Hematopoietic multipotent progenitor cell treated with erythropoietin and hydrocortisone succinate and interleukin-3 and kit ligand, for 6 days (in vitro differentiated cells): ENCODE measurements at regions not wholly inside any gene's neighbourhood (a gene's known extent, or its start where the extent isn't known, plus 50 kb on each side); places are given as distances from the start of the nearest gene placed in this dataset.
A peak's percentile ranks its signal among the peaks of the same experiment; 100 is the strongest.

Source experiments
- DNase-seq: peaks from one replicate; pipeline ENCODE4 v3.0.0-alpha.2; 2015

DNA sequence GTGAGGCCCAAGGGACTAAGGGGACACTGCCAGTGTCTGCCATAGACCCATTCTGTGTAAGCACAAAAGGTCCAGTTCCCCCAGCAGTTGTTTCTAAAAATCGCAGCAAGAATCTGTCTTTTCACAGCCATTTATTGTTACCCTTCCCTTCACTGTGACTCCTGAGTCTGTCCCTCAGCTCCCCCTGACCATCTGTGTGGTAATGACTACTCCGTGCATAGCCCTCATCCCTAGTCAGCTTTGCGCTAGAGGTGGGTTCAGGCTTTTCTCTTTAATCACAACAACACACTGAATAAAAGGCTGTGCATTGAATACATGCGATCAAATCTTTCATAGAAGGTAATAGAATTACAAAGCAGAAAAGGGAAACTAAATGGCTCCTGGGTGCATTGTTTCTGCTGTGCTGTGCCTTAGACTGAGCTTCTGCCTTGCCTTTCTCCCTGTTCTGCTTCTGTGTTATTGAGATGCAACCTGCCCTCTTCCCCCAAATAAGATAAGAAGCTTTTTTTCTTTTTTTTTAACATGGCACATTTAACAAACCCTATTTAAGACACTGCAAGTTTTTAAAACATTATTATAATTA lies 836.0 kb upstream of the CDH2 start:
- no peak for DNase-seq

DNA sequence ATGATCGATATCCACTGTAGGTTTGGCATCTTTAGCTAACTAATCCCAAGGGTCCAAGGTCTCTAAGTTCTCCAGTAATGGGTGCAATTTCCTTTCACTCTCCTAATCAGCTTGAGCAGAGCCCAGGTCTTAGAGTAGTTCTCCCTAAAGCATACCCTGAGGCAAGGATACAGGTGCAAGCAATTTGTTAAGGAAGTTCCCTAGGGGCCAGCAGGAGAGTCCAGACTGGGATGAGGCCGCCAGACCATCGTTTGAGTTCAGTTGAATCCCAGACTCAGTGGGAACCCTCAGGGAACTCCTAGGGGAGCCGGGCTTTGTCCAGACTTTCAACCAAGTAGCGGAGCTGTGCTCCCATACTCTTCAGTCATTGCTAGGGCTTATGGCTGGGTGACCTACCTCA lies 835.4 kb upstream of the CDH2 start:
- no peak for DNase-seq

DNA sequence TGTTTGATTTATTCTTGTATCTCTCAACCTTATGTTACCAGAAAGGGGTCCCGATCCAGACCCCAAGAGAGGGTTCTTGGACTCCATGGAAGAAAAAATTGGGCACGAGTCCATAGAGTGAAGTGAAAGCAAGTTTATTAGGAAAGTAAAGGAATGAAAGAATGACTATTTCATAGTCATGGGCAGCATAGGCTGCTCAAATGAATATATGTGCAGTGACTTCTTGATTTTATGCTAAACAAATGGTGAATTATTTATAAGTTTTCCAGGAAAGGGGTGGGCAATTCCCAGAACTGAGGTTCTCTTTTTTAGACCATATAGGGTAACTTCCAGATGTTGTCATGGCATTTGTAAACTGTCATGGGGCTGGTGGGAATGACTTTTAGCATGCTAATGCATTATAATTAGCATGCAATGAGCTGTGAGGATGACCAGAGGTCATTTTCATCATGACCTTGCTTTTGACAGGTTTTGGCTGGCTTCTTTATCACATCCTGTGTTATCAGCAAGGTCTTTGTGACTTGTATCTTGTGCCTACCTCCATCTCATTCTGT lies 832.4 kb upstream of the CDH2 start:
- DNase-seq, result no peak

DNA sequence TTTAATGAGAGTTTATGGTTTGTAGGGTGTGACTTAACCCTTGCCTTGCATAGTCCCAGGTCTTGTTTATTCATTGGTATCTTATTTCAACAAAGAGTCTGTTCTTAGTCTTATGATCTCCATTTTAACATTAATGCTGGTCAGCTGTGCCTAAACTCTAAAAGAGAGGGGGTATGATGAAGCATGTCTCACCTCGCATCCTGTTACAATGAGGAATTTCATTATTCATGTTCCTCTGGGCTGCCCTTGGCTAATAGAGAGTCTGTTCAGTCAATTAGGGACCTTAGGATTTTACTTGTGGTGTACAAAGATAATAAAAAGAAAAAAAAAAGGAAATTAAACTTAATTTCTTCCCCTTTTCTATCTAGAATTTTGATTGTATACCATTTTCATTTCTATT lies 831.9 kb upstream of the CDH2 start:
- no peak for DNase-seq

DNA sequence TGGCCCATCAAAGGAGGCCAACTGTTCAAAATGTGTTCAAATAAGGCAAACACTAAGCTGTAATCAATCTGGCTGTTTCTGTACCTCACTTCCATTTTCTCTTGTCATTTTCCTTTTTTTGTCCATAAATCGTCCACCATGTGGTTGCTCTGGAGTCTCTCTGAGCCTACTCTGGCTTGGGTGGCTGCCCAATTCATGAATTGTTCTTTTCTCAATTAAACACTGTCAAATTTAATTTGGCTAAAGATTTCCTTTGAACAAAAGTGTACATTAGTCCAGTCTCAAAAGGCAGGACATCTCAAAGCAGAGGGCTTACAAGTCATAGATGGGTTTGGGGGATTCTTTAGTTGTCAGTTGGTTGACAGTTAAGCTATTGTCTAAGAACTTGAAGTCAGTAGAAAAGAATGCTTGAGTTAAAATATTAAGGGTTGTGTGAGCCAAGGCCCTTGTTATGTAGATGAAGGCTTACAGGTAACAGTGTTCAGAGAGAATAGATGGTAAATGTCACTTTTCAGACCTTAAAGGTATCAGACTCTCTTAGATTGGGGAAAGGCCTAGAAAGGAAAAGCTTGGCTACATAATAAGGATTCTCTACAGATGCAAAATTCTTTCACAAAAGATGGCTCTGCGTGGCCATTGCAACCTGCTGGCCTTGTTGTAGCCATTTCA lies 831.2 kb upstream of the CDH2 start:
- DNase-seq, result no peak

DNA sequence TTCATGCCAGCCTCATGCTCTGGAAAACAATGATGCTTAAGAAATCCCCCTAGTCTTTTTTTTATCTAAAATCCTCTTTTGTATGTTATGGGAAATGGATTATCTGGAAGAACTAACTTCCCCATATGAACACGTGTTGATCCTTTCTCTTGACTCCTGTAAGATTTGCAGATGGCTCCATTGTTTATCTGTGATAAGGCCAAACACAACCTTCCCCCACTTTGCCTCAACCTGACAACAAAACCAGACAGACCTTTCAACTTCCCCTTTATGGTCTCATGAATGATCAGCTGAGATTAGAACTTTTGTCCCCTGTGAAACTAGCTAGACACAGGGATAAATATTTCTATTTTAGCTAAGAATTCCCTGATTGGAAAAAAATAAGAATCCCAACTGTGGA lies 828.0 kb upstream of the CDH2 start:
- peak; percentile 2 for DNase-seq

DNA sequence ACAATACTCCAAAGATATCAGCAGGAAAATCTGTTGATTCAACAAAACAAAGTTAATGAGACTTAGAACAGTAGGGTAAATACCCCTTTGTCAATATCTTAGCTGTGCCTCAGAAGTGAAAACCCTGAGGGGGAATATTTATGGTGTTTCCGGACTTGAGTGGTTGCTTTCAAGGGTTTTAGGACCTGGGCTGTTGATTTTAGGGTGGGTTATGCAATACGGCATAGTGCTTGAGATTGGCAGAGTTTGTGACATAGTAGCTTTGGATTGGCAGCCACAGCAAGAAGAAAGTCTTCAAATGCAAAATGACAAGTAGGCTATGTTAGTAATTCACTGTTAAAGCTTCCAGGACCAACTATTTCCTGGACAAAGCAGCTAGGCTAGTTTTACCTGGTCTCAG lies 826.3 kb upstream of the CDH2 start:
- DNase-seq, result no peak

DNA sequence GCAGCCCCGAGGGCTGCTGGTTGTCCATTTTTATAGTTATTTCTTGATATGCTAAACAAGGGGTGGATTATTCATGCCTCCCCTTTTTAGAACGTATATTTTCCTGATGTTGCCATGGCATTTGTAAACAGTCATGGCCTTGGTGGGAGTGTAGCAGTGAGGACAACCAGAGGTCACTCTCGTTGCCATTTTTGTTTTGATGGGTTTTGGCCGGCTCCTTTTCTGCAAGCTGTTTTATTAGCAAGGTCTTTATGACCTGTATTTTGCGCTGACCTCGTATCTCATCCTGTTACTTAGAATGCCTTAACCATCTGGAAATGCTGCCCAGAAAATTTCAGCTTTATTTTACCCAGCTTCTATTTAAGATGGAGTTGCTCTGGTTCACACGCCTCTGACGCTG lies 825.8 kb upstream of the CDH2 start:
- no peak for DNase-seq

DNA sequence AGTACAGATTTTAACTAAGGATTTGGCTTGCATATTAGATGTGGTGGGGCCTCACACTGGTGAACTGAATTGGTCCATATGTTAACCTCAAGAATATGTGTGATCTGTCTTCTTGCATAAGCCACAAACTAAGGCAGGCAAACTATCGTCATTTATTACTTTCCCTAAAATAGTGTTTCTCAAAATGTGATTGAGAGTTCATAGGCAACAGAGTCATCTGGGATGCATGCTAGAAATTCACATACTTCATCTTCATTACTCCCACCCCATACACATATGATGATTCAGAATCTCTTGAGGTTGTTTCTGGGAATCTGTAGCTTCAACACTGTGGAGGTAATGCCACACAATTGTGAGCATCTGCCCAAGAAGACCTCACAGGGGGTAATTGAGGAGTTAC lies 822.8 kb upstream of the CDH2 start:
- no peak for DNase-seq

DNA sequence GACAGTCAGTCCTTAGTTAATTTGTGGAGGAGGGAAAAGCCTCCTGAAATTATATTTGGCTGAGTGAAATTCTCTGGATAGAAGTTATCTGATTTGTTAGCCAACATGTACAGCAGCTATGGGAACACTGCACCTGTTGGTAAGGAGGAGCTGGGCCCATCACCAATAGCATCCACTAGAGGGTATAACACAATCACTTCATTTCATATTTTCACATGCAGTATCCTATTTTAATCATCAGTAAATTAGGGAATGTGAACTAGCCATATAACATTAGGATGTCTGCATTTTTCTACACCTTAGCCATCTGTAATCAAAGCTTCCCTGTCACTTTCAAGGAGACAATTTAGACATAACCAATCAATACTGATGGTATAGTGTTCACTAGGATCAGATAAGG lies 818.4 kb upstream of the CDH2 start:
- no peak for DNase-seq

DNA sequence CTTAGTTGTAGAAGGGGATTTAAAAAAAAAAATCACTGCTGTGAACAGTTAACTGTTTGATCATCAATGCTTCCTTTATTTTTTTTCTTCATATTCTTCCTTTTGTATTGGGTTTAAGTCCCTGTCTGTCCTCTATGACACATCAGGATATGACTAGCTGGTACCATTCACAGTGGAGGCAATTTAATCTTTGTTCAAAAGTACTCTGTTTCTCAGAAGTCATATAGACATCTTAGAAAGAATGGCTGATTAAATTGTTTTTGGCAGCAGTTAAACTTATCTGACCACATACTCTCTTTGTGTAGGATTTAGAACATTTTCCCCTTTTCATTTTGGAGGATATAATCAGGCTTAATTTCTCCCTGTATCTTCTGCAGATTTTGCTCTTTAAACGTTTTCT lies 807.8 kb upstream of the CDH2 start:
- DNase-seq, result no peak

DNA sequence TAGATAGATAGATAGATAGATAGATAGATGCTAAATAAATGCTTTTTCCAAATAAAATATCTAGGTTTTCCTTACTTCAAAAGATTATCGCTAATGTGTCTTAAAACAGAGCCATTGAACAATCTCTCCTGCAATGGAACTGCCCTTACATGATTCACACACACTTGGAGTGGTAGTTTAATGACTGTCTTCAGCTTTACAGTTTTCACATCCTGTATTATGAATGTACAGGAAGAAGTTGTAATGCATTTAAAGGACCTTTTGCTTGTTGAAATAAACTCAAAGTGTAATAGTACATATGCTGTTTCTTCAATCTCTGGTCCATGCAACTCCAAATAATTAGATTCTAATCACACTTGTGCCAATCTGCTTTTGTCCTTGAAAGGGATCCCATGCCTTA lies 797.6 kb upstream of the CDH2 start:
- no peak for DNase-seq

DNA sequence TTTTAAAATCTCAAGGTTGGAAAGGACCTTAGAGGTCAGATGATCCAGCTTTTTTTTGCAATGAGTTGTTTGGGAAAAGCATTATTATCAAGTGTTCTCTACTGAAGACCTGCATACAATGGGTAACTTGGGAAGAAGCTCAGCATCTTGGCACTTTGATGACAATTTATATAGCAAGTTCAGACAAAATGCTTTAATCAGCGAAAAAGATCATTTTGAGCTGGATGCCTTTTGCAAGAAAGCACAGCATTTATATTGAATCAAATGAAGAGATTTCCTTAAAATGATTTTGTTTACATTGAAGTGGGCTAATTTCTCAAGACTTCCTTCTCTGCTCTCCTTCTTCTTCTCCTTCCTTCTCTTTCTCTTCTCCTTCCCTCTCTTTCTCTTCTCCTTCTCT lies 796.4 kb upstream of the CDH2 start:
- DNase-seq, result no peak

DNA sequence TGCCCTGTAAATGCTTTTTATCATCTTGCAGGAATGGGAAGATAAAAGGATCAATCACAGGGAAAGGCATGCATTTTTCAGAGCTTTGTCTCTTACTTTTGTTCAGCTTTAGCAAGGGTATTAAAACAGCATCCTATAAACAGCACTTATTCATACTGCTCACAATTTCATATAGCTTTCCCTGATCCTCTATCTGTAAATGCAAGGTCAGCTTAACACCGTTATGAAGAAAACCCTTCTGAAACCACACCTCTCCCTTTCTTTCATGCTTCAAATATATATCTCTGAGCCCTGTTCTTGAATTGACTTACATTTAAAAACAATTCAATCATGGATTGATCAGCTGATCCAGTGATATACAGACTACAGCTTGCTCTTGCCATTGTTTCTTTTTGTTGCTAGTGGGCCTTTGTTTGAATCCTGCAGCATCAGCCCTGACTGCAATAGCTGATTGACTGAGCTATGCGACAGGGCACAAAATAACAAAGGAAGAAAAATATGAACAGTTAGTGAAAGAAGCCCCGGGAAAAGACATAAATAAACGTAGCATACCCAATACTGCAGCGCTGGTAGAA lies 795.5 kb upstream of the CDH2 start:
- no peak for DNase-seq

DNA sequence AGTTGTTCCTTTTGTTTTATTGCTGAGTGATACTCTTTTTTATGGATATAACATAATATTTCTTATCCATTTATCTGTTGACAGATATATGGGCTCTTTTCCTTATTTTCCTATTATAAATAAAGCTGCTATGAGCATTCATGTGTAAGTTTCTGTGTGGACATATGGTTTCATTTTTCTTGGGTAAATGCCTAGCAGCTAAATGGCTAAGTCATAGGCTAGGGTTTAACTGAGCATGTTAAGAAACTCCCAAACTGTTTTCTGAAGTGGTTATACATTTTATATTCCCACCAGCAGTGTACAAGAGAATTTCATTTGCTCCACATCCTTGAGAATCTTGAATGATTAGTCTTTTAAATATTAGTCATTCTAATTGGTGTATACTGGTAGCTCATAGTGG lies 786.6 kb upstream of the CDH2 start:
- DNase-seq, result no peak

DNA sequence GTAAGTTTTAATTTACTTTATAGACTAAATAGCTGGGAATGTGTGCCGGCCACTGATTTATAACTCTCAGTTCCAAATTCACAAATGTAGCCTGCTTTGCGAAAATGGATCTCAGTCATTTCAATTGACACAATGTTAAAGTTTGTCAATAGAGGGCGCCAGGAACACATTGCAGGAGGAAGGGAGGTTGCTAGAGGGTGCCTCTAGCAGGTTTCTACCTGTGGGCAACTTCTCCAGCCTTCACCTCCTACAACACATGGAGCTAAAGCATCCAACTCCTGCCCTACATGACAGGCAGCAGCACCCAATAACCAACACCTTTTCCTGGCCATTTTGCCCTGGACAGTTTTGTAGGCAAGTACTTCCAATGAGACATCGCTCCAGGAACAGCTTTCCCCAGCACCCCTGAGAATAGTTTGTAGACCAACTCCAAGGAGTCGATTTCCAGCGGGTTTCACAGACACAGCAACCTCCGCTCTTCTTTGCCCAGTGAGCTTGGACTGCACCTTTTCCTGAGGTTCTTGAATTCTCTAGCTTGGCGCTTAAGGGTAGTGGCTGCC lies 784.8 kb upstream of the CDH2 start:
- peak; percentile 67 for DNase-seq

DNA sequence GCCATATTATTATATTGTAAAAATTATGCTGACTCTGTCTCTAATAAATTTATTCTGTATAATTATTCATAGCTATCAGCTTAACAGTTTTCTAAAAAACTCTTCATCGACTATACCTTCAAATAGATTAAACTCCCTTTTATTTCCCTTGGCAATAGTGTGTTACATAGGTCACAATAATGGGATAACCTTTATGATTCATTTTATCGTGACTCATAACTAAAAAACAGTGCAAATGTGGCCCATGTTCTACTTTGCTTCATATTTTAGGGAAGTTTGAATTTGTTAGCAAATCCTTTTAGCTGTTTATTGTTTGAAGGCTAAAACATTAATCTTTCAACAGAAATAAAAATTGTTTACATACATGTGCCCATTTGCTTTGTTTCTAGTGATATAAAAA lies 783.2 kb upstream of the CDH2 start:
- no peak for DNase-seq

DNA sequence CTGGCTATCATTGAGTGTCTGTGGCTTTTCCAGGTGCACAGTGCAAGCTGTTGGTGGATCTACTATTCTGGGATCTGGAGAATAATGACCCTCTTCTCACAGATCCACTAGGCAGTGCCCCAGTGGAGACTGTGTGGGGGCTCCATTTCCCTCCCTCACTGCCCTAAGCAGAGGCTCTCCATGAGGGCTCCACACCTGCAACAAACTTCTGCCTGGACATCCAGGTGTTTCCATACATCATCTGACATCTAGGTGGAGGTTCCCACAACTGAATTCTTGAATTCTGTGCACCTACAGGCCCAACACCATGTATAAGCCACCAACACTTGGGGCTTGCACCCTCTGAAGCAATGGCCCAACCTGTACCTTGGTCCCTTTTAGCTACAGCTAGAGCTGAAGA lies 775.4 kb upstream of the CDH2 start:
- DNase-seq, result no peak

DNA sequence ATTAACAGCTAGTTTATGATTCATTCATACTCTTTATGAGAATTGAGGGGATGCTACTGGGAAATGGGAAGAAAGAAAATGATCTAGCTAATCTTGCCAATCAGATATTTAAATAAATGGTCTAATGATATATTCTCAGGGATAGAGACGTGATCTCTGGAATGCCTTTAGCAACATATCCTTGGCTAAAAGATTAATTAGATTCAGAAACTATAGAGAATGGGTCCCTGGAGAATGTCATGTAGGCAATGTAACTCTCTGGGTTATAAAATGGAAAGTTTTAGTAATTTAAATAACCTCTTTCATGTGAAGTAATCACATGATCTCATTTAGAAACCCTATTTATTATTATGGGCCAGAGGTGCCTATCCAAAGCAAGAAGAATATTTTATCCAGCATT lies 771.0 kb upstream of the CDH2 start:
- DNase-seq, result no peak

DNA sequence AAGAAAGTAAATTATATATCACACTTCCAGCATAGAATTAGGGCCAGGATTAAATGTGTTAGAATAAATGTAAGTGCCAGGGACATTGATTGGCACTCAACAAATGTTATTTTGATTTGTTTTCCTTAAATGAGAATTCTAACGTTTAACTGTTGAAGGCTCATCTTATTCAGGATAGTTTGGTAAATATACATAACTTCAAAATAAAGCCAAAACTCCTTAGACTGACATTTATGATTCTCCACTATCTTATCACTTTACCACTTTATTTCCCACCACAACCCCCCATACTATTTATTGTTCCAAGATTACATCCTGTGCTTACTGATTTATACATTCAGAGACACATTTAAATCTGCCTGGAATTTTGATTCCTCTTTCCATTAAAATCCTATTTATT lies 769.5 kb upstream of the CDH2 start:
- no peak for DNase-seq

DNA sequence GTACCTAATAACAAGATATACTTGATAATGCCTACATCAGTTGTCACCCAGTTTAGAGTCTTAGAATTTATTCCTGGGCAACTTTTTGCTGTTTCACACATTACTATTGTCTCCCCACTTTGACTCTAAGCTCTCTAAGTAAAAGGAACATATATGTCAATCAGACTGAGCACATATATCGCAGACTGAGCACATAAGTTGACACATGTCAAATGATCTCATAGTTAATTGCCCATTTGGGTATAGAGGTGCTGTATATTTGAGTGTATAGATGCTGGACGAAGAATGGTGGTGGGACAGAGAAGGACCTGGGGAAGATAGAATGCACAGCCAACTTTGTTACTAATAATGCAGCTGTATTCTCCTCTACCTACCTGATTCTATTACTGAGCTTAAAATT lies 746.0 kb upstream of the CDH2 start:
- DNase-seq, result no peak

DNA sequence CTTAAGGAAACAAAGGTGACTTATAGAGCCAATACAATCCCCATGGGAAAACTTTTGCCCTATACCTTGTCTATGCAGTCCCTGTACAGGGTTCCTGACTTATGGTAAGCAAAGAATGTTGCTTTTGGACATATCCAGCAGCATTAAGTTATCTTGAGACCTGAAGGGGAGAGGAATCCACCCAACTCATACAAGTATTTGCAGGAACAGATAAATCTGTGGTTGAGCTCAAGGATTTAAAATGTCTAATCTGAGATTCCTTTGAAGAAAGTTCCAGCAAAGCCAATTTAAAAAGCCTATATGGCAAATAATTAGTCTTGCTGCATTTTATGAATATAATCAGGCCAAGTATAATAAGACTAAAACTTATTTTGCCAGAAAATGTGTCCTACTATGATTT lies 739.5 kb upstream of the CDH2 start:
- no peak for DNase-seq

DNA sequence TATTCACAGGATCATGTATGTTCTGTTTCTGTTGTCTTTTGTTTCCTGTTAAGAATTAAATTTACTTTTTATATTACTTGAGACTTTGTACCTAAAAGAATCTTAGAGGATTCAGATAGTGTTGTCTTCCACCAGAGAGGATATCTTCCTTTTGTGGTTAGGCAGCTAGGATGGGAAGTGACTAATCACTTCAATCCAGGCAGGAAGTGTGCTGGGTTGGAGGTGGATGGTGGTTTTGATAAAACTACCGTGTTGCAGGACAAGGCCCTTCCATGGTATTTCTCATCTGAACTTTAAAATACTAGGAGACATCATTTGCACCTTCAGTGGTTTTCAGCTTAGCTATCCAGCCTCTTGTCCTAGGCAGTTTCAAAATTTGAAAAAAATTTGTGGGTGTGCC lies 728.6 kb upstream of the CDH2 start:
- DNase-seq, result peak; percentile 68

DNA sequence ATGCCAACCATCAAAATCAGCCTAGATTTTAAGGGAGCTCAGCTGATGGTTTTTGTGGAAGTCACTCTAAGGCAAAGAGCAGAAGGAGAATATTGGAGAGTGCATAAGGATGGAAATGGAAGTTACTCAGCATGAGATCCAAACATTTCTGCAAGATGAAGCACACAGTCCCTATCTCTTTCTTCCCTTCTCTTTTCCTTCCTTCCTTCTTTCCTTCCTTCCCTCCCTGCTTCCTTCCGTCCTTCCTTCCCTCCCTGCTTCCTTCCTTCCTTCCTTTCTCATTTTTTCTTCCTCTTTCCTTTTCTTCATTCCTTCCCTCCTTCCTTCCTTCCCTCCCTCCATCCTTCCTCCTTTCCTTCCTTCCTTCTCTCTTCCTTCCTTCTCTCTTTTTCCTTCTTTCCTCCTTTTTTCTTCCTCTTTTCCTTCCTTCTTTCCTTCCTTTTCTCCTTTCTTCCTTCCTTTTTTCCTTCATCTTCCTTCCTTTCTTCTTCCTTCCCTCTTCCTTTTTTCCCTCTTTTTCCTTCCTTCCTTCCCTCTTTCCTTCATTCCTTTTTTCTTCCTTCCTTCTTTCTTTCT lies 727.9 kb upstream of the CDH2 start:
- DNase-seq, result no peak
